WTC11 (cell line): ENCODE measurements at regions not wholly inside any gene's neighbourhood (a gene's known extent, or its start where the extent isn't known, plus 50 kb on each side); places are given as distances from the start of the nearest gene placed in this dataset.

Source experiments
- CTCF ChIP-seq: fragments of 200-600 bp; IDR thresholded peaks from 2 replicates; pipeline ENCODE4 v1.8.0; 2022; ENCODE audit warnings: antibody characterized with exemption
- FOXK1 ChIP-seq: sonication (generic); formaldehyde crosslinking; IDR thresholded peaks from 2 replicates; pipeline ENCODE4 v1.8.0; 2022; ENCODE audit warnings: mild to moderate bottlenecking, moderate library complexity, missing genetic modification reagents
- ZNF121 ChIP-seq: sonication (generic); formaldehyde crosslinking; IDR thresholded peaks from 2 replicates; pipeline ENCODE4 v1.8.0; 2023; ENCODE audit warnings: missing genetic modification reagents

- TF ChIP-seq CTCF: no peak
- TF ChIP-seq ZNF121 (CRISPR knock-in tag): no peak
- no peak for TF ChIP-seq FOXK1 (CRISPR knock-in tag)
These were observed 1454.8 kb upstream of the SPRY2 start for GRCh38 chr13:81795710-81796109.
